ENCODE measurements at regions not wholly inside any gene's neighbourhood (a gene's known extent, or its start where the extent isn't known, plus 50 kb on each side); places are given as distances from the start of the nearest gene placed in this dataset.
"Not testable (repeated sequence)": the region's sequence is repeated elsewhere in the genome, so short reads cannot be mapped to it uniquely, and the experiment has no call there.

- DNase-seq (ENCODE audit: low read depth in 2 of 2), result no peak
Observed at GRCh38 chr9:87405677-87406542, 91.8 kb upstream of the DAPK1 start.

GRCh38 chr9:87406543-87407166, 91.0 kb upstream of the DAPK1 start:
- DNase-seq (ENCODE audit: low read depth in 2 of 2), result no peak

GRCh38 chr9:87410047-87411005, 87.3 kb upstream of the DAPK1 start:
- DNase-seq (ENCODE audit: low read depth in 2 of 2), result not testable (repeated sequence)

- no peak for DNase-seq (ENCODE audit: low read depth in 2 of 2)
Observed at GRCh38 chr9:87420884-87421283, 76.8 kb upstream of the DAPK1 start.

- no peak for DNase-seq (ENCODE audit: low read depth in 2 of 2)
Observed at GRCh38 chr9:87421734-87422133, 75.9 kb upstream of the DAPK1 start.

GRCh38 chr9:87422999-87423398, 74.7 kb upstream of the DAPK1 start:
- no peak for DNase-seq (ENCODE audit: low read depth in 2 of 2)

- not testable (repeated sequence) for DNase-seq (ENCODE audit: low read depth in 2 of 2)
Observed at GRCh38 chr9:87423885-87424284, 73.8 kb upstream of the DAPK1 start.

GRCh38 chr9:87425202-87425601, 72.5 kb upstream of the DAPK1 start:
- DNase-seq (ENCODE audit: low read depth in 2 of 2), result no peak

- no peak for DNase-seq (ENCODE audit: low read depth in 2 of 2)
Observed at GRCh38 chr9:87427851-87428506, 69.7 kb upstream of the DAPK1 start.

- DNase-seq (ENCODE audit: low read depth in 2 of 2), result no peak
Observed at GRCh38 chr9:87428659-87429058, 69.0 kb upstream of the DAPK1 start.

- DNase-seq (ENCODE audit: low read depth in 2 of 2), result peak; percentile 11 to 18
Observed at GRCh38 chr9:87431837-87432236, 65.8 kb upstream of the DAPK1 start.

- DNase-seq (ENCODE audit: low read depth in 2 of 2), result no peak
Observed at GRCh38 chr9:87433853-87434252, 63.8 kb upstream of the DAPK1 start.

- DNase-seq (ENCODE audit: low read depth in 2 of 2), result no peak
Observed at GRCh38 chr9:87434366-87434765, 63.3 kb upstream of the DAPK1 start.

- no peak for DNase-seq (ENCODE audit: low read depth in 2 of 2)
Observed at GRCh38 chr9:87435189-87435880, 62.3 kb upstream of the DAPK1 start.

GRCh38 chr9:87436716-87437115, 61.0 kb upstream of the DAPK1 start:
- peak in 1 of 2 experiments; percentile 9 for DNase-seq (ENCODE audit: low read depth in 2 of 2)

- no peak for DNase-seq (ENCODE audit: low read depth in 2 of 2)
Observed at GRCh38 chr9:87437966-87438365, 59.7 kb upstream of the DAPK1 start.

- no peak for DNase-seq (ENCODE audit: low read depth in 2 of 2)
Observed at GRCh38 chr9:87441251-87441650, 56.4 kb upstream of the DAPK1 start.

- DNase-seq (ENCODE audit: low read depth in 2 of 2), result no peak
Observed at GRCh38 chr9:87442451-87442850, 55.2 kb upstream of the DAPK1 start.

- DNase-seq (ENCODE audit: low read depth in 2 of 2), result no peak
Observed at GRCh38 chr9:87443006-87443405, 54.7 kb upstream of the DAPK1 start.

GRCh38 chr9:87443461-87443860, 54.2 kb upstream of the DAPK1 start:
- no peak for DNase-seq (ENCODE audit: low read depth in 2 of 2)

GRCh38 chr9:87445646-87446045, 52.0 kb upstream of the DAPK1 start:
- DNase-seq (ENCODE audit: low read depth in 2 of 2), result no peak

All from fibroblast of skin of left biceps (primary cell).